Testis (tissue), 2 donors: ENCODE measurements at regions not wholly inside any gene's neighbourhood (a gene's known extent, or its start where the extent isn't known, plus 50 kb on each side); places are given as distances from the start of the nearest gene placed in this dataset.

ENCODE experiments used
- POLR2A ChIP-seq: fragments of 450-650 bp; IDR thresholded peaks from one replicate; pipeline ENCODE4 v1.6.1; 2017; ENCODE audit warnings: antibody characterized with exemption, mild to moderate bottlenecking, moderate library complexity
- TF ChIP-seq, protein P1 (sequence below), 3 experiments: fragments of 450-650 bp in 2 of 3; fragments of 200-600 bp in 1 of 3; sonication (generic) in 1 of 3; IDR thresholded peaks; one replicate each; pipeline ENCODE4 v1.5.1; 2016 to 2019; ENCODE audit warnings: antibody characterized with exemption in 3 of 3, mild to moderate bottlenecking in 2 of 3, moderate library complexity in 1 of 3

DNA sequence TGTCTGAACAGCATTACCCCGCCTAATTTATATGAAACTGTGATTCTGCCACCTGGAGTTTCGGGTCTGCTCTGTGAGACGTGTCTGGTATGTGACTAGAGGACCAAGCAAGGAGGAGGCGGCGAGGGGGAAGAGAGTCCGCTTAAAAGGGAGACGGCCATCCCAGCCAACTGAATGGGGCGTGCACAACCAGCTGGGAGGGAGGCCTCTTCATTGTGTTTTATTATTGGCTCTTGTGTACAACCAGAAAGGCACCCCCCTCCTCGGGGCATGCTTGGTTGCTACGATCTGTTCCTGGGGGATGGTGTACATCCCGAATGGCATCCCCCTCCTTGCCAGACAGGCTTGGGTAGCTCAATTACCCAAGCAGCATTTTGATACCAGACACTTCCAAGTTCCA, 384.5 kb upstream of the SALL1 start:
- TF ChIP-seq, protein P1, sequence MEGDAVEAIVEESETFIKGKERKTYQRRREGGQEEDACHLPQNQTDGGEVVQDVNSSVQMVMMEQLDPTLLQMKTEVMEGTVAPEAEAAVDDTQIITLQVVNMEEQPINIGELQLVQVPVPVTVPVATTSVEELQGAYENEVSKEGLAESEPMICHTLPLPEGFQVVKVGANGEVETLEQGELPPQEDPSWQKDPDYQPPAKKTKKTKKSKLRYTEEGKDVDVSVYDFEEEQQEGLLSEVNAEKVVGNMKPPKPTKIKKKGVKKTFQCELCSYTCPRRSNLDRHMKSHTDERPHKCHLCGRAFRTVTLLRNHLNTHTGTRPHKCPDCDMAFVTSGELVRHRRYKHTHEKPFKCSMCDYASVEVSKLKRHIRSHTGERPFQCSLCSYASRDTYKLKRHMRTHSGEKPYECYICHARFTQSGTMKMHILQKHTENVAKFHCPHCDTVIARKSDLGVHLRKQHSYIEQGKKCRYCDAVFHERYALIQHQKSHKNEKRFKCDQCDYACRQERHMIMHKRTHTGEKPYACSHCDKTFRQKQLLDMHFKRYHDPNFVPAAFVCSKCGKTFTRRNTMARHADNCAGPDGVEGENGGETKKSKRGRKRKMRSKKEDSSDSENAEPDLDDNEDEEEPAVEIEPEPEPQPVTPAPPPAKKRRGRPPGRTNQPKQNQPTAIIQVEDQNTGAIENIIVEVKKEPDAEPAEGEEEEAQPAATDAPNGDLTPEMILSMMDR (IDR thresholded peaks at IDR 0.05) = no peak
- TF ChIP-seq POLR2A = no peak
